NCI-H187 (cell line): ENCODE measurements at regions not wholly inside any gene's neighbourhood (a gene's known extent, or its start where the extent isn't known, plus 50 kb on each side); places are given as distances from the start of the nearest gene placed in this dataset.
"Not testable (repeated sequence)": the region's sequence is repeated elsewhere in the genome, so short reads cannot be mapped to it uniquely, and the experiment has no call there.

Experiments
- DNase-seq, 2 experiments: peaks; one replicate each; lab custom pipeline; 2025; lab: John Stamatoyannopoulos, UW

DNA sequence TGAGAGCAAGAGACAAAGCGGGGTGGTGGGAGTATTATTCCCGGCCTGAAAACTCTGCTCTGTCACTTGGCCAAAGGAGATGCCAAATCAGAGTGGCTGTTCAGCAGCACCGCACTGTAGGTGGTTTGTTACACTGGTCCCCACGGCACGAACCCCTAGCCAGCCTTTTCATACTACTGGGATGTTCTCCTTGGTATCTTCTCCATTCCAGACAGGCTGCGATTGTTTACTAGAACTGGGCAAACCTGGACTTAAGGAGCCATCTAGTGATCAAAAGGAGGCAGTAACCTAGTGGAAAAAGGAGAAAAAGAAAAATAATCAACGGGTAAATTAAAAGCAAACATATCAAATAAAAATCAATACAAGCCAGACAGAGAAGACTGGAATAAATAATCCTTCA lies 58.9 kb upstream of the TMTC2 start:
- DNase-seq: no peak

DNA sequence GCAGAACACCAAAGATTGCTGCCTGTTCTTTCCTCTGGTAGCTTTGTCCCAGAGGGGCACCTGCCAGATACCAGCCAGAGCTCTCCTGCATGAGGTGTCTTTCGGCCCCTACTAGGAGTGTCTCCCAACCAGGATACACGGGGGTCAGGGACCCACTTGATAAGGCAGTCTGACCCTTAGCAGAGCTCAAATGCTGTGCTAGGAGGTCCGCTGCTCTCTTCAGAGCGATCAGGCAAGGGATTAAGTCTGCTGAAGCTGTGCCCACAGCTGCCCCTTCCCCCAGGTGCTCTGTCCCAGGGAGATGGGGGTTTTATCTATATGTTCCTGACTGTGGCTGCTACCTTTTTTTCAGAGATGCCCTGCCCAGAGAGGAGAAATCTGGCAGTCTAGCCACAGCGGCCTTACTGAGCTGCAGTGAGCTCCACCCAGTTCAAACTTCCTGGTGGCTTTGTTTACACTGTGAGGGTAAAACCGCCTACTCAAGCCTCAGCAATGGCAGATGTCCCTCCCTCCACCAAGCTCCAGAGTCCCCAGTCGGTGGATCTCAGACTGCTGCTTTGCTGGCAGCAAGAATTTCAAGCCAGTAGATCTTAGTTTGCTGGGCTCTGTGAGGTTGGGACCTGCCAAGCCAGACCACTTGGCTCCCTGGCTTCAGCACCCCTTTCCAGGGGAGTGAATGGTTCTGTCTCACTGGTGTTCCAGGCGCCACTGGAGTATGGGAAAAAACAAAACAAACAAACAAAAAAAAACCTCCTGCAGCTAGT lies 52.0 kb upstream of the TMTC2 start:
- not testable (repeated sequence) for DNase-seq

GRCh38 chr12:82635263-82635662 lies 51.4 kb upstream of the TMTC2 start:
- no peak for DNase-seq
